Panc1 (cell line): ENCODE measurements at regions not wholly inside any gene's neighbourhood (a gene's known extent, or its start where the extent isn't known, plus 50 kb on each side); places are given as distances from the start of the nearest gene placed in this dataset.

Source experiments
- POLR2AphosphoS5 ChIP-seq: IDR thresholded peaks from 2 replicates; pipeline ENCODE4 v1.6.1; 2012; ENCODE audit warnings: mild to moderate bottlenecking, low read depth, low read length, moderate library complexity
- REST ChIP-seq, 2 experiments: IDR thresholded peaks; 2 replicates each; pipeline ENCODE4 v1.6.1; 2011 to 2012; ENCODE audit warnings: low read depth in 2 of 2, control low read depth in 1 of 2, low read length in 1 of 2, mild to moderate bottlenecking in 1 of 2, moderate library complexity in 1 of 2; ENCODE audit not compliant: insufficient read depth in 1 of 2
- SIN3A ChIP-seq: IDR thresholded peaks from 2 replicates; pipeline ENCODE4 v1.6.1; 2012; ENCODE audit warnings: low read depth, mild to moderate bottlenecking, low read length, moderate library complexity, borderline replicate concordance; ENCODE audit not compliant: insufficient read depth
- TCF7L2 ChIP-seq: IDR thresholded peaks from 2 replicates; pipeline ENCODE4 v1.6.1; 2011; ENCODE audit warnings: mild to moderate bottlenecking, low read depth, low read length, inconsistent platforms
- TF ChIP-seq, protein P1 (sequence below): fragments of 450-650 bp; IDR thresholded peaks from 2 replicates; pipeline ENCODE4 v1.5.1; 2017; ENCODE audit warnings: mild to moderate bottlenecking

DNA sequence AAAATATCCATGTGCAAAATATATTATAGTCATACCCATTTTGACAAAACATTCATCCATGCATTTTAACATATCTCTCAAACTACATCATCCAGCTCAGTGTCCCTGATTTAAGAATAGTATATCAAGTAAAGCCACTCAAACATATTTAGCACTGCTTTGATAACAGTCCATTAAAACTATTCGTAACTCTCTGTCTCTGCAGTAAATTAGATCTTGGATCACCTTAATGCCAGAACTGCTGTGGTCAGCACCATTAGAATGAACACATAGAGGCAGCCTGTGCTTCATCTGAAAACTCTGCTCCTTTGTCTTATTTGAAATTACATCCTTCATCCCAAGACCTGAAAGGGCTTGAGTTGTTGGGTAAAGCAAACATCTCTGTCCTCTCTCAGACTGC lies 234.0 kb downstream of the MBD2 start:
- no peak for TF ChIP-seq POLR2AphosphoS5
- TF ChIP-seq, protein P1, sequence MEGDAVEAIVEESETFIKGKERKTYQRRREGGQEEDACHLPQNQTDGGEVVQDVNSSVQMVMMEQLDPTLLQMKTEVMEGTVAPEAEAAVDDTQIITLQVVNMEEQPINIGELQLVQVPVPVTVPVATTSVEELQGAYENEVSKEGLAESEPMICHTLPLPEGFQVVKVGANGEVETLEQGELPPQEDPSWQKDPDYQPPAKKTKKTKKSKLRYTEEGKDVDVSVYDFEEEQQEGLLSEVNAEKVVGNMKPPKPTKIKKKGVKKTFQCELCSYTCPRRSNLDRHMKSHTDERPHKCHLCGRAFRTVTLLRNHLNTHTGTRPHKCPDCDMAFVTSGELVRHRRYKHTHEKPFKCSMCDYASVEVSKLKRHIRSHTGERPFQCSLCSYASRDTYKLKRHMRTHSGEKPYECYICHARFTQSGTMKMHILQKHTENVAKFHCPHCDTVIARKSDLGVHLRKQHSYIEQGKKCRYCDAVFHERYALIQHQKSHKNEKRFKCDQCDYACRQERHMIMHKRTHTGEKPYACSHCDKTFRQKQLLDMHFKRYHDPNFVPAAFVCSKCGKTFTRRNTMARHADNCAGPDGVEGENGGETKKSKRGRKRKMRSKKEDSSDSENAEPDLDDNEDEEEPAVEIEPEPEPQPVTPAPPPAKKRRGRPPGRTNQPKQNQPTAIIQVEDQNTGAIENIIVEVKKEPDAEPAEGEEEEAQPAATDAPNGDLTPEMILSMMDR, result no peak
- TF ChIP-seq REST (IDR thresholded peaks at IDR 0.05; ENCODE audit: insufficient read depth in 1 of 2, low read depth in 2 of 2, low read length in 1 of 2), result no peak
- no peak for TF ChIP-seq SIN3A
- no peak for TF ChIP-seq TCF7L2
